Middle frontal gyrus (tissue), 1 donor: ENCODE measurements at regions not wholly inside any gene's neighbourhood (a gene's known extent, or its start where the extent isn't known, plus 50 kb on each side); places are given as distances from the start of the nearest gene placed in this dataset.

Experiments
- DNase-seq: peaks from one replicate; pipeline ENCODE4 v3.0.0-alpha.2; 2015; ENCODE audit warnings: low spot score; ENCODE audit errors: extremely low spot score

DNA sequence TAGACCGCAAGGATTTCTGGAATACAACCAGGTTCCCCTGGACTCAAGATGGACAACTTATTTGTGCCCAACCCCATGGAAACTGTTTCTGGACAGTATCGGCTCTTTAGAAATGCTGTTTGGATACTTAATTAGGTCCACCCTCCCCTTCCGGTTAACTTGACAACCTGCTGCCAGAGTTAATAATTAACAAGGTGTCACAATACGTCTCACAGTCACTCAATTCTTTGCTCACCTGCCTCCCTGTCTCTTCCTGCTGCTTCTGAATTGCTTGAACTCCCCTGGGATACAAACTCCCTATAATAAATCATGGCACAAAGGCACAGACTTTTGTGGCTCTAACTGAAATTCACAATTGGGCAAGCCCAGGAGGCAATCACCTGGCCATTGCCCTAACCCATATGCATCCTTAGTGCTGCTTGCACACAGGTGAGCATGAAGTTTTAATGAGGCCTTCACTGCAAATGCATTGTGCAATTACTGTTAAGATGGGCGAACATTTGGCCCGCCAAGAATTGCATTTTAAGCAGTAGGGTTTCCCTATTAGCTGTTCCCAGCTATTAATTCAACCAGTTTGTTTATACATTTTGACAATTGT lies 504.4 kb upstream of the NOX3 start:
- no peak for DNase-seq

- DNase-seq, result no peak
These were observed 502.9 kb upstream of the NOX3 start for GRCh38 chr6:155958550-155958949.

- DNase-seq, result no peak
These were observed 499.4 kb upstream of the NOX3 start for GRCh38 chr6:155955038-155955437.

DNA sequence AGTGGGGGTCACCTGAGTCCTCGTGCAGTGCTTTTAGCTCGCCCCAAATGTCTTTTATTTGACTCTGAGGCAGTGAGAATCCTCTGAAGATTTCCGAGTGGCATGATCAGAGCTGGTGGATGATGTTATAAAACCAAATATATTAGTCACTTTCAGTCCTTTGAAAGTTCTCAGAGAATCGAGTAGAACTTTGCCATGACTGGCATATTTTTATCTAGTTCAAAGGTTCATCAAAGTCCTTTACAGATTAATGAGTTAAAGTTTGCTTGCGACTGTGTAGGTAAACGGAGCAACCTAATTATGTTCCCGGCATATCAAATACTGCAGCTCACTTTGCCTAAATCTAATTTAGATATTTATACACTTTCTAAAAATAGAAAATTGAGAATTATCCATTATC lies 498.5 kb upstream of the NOX3 start:
- DNase-seq, result no peak

- no peak for DNase-seq
These were observed 493.6 kb upstream of the NOX3 start for GRCh38 chr6:155949256-155949655.

GRCh38 chr6:155946860-155947259 lies 491.2 kb upstream of the NOX3 start:
- no peak for DNase-seq

GRCh38 chr6:155943635-155944034 lies 488.0 kb upstream of the NOX3 start:
- DNase-seq, result no peak

DNA sequence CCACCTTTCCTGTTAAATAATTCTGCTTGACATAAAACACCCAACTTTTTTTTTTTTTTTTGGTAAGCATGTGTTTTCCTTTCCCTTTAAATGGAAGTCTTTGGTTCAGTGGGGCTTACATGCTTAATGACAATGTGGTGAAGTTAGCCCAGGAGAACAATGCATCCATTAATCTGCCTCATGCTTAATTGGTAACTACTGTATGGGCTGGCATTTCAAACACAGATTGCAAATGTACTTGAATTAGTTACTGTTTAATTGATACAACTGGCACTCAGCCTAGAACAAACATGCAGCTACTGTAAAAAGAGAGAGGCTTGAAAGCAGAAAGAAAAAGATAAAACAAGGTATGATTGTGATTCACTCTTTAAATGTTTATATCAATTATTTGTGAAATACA lies 483.6 kb upstream of the NOX3 start:
- DNase-seq, result no peak

DNA sequence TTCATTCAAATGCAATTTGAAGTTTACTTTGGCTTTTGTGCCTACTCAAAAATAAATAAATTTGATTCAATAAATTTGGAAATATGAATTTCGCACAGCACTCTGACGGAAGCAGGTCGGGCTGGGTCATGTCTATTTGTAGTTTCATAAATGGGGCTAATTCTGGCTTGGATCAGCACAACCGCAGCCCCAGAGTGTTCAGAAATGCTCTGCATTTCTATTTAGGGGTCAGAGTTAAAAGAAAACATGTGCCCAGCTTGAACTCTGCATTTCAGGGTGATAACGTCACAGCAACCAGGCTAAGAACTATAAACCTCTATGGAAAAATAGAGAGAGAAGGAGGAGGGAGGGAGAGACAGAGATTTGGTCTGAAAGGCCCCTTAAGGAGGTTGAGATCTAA lies 480.9 kb upstream of the NOX3 start:
- DNase-seq, result no peak

DNA sequence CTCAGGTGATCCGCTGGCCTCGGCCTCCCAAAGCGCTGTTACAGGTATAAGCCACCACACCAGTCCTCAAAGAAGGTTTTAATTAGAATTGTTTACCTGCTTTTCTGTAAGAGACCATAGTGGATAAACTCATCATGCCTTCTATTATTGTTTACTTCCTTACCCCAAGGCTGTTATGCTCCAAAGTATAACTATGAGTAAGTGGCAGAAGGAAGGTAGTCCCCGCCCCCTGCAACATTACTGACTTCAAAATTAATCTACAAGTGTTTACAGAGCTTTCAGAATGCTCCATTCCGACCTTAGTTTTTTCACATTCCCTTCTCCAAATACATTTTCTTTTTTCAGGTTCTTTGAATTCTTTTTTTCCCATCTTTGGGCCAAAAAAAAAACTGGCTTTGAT lies 480.5 kb upstream of the NOX3 start:
- no peak for DNase-seq

DNA sequence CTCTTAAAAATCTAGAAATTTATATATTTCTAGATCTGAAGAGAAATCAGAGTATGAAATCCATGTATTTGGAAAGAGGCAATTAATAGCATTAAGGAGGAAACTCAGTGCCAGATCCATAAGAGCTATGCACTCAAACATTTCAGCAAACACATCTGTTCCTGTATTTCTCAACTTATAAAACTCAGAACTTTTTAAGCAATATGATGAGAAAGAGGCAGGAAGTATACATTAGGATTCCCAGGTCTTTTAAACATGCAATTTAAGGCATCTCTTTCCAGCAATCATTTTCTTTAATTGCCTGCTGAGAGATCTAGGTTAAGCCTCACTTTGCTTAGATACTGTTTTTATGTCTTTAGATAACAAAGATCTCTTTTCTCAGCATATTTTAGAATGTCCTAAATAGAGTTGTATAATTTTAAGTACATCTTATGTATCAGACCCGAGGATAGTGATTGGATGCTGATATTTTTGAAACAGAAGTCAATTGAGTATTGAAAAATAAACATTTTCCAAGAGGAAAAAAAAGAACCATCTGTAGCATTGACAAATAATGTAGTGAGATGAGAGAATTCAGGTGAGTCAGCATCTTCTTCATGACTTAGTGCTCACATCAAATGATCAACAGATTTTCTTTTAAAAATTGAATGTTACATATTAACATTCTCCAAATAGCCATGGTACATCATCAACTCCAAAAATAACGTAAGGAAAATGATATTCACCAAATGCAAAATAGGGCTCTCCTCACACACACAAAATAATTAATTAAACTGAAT lies 461.4 kb upstream of the NOX3 start:
- DNase-seq, result no peak

DNA sequence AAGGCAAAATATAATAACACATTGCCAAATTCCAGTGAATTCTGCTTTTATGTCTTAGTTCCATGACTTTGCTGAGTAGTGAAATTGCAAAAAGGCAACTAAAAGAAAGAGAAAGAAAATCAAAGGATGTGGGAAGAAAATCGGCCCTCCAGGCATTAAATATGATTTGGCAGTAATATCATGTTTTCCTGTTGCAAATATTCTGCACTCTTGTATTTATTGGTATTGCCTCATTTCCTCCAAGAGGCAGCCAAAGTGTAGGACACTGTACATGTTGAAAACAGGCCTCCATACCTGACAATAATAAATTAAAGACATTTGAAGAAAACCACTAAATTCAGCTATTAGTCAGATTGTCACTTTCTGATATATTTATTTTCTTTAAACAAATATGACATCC lies 460.0 kb upstream of the NOX3 start:
- DNase-seq, result no peak

DNA sequence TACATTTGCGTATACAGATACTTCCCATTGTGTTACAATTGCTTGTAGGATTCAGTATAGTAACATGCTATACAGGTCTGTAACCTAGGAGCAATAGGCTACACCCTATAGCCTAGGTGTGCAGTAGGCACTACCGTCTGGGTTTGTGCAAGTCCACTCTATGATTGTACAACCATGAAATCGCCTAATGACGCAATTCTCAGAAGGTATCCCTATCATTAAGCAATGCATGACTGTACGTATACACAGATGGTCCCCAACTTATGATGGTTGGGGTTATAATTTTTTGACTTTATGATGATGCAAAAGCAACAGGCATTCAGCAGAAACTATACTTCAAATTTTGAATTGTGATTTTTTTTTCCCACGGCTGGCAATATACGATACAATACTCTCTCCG lies 458.2 kb upstream of the NOX3 start:
- DNase-seq, result no peak

DNA sequence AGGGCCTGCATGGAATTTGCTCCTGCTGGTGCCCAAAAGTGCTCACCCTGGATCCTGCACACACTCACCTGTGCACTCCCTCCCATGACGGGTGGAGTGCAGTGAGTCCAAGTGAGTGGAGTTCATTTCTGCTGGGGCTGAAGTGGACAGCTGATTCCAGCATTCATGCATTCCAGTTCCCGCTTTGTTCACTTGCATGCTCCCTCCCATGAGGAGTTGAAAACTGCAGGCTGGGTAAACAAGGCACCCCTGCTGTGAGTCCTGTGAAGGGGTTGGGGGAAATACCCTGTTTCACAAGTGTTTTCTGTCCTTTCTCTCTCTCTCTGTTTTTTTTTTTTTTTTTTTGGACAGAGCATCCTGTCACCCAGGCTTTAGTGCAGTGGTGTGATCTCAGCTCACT lies 454.1 kb upstream of the NOX3 start:
- no peak for DNase-seq

GRCh38 chr6:155895641-155896040 lies 440.0 kb upstream of the NOX3 start:
- no peak for DNase-seq

DNA sequence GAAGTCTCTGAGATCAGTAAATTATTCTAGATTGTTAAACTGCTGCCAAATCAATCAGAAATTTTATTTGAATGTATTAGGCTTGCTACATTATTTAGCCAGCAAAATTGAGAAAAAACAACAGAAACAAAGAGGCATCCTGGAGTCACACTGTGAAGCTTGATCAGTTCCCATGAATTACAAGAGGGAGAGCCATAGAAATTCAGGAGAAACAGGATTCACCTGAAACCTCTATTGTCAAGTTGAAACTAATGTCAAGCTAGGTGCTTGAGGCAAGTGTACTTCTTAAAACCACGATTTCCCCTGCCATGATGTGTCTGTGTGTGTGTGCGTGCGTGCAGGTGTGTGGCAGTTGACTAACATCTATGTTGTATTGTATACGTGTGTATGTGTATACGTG lies 439.1 kb upstream of the NOX3 start:
- no peak for DNase-seq

- no peak for DNase-seq
These were observed 438.6 kb upstream of the NOX3 start for GRCh38 chr6:155894262-155894661.

DNA sequence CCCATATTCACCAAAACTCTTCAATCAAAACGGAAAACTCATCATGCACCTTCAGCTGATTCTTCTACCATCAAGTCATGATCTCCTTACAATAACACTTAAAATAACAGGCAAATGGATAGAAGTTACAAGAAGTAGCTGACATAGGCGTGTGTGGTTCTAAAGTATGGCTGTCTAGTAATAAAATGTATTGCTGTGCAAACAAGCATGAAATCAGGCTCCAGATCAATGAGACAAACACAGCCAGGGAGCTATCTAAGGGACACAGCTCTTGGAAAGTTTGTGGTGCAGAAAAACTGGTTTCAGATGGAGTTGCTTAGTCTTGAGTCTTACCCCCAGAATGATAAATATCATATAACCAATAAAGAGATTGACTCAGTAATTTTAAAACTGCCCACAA lies 434.8 kb upstream of the NOX3 start:
- DNase-seq, result no peak

GRCh38 chr6:155889410-155889809 lies 433.8 kb upstream of the NOX3 start:
- no peak for DNase-seq

GRCh38 chr6:155887421-155887820 lies 431.8 kb upstream of the NOX3 start:
- DNase-seq, result no peak

GRCh38 chr6:155883741-155884140 lies 428.1 kb upstream of the NOX3 start:
- DNase-seq, result no peak

GRCh38 chr6:155883334-155883731 lies 427.7 kb upstream of the NOX3 start:
- DNase-seq, result no peak
